IMR-90 (cell line): ENCODE measurements at regions not wholly inside any gene's neighbourhood (a gene's known extent, or its start where the extent isn't known, plus 50 kb on each side); places are given as distances from the start of the nearest gene placed in this dataset.

Experiments
- ATAC-seq: fragments of 200-7000 bp; cut with Tn5 transposase; 2 replicates; pipeline ENCODE4 v1.9.1; 2020; ENCODE audit warnings: low read depth, mild to moderate bottlenecking, moderate library complexity
- BruUV-seq: library from RNA; stranded (reverse); fragments of 400-500 nt; replicated peaks from 2 replicates; lab custom pipeline; 2021; lab: Mats Ljungman, UMichigan
- CTCF ChIA-PET: fragments of 300-600 bp; formaldehyde crosslinking; extraction: SDS; loops from one replicate; lab custom pipeline; 2021; ENCODE audit warnings: antibody characterized with exemption; lab: Yijun Ruan, JAX
- POLR2A ChIA-PET: fragments of 300-600 bp; sonication (Branson Sonifier 250); formaldehyde crosslinking; loops from one replicate; lab custom pipeline; 2022; ENCODE audit warnings: antibody characterized with exemption; ENCODE audit not compliant: unreplicated experiment; lab: Charles Lee
- DNase-seq: peaks from one replicate; pipeline ENCODE4 v3.0.0; 2013
- H2AFZ ChIP-seq: replicated peaks from 2 replicates; pipeline ENCODE3; 2013; ENCODE audit warnings: low read length, mild to moderate bottlenecking; ENCODE audit not compliant: poor library complexity
- H2AK5ac ChIP-seq: 2 replicates; pipeline ENCODE4 v1.6.1; 2013; ENCODE audit warnings: low read depth, low read length, inconsistent platforms
- H2AK9ac ChIP-seq: replicated peaks from 2 replicates; pipeline ENCODE3; 2013; ENCODE audit warnings: mild to moderate bottlenecking, low read depth, low read length, moderate library complexity; ENCODE audit not compliant: poor library complexity
- H2BK120ac ChIP-seq: 2 replicates; pipeline ENCODE4 v1.6.1; 2013; ENCODE audit warnings: low read depth, low read length, inconsistent platforms
- H2BK15ac ChIP-seq: 3 replicates; pipeline ENCODE4 v1.6.1; 2013; ENCODE audit warnings: low read depth, low read length, inconsistent platforms
- H2BK20ac ChIP-seq: 2 replicates; pipeline ENCODE4 v1.6.1; 2013; ENCODE audit warnings: low read depth, mild to moderate bottlenecking, inconsistent platforms, low read length, moderate library complexity
- H2BK5ac ChIP-seq: 2 replicates; pipeline ENCODE4 v1.6.1; 2013; ENCODE audit warnings: mild to moderate bottlenecking, low read depth, low read length, inconsistent platforms; ENCODE audit not compliant: poor library complexity, severe bottlenecking
- H3K14ac ChIP-seq: replicated peaks from 2 replicates; pipeline ENCODE4 v1.6.1; 2013; ENCODE audit warnings: low read depth, low read length, inconsistent platforms
- H3K18ac ChIP-seq: 2 replicates; pipeline ENCODE4 v1.6.1; 2013; ENCODE audit warnings: low read depth, low read length, control low read depth
- H3K23ac ChIP-seq: 2 replicates; pipeline ENCODE4 v1.6.1; 2013; ENCODE audit warnings: low read depth, low read length, inconsistent platforms
- H3K27ac ChIP-seq: 2 replicates; pipeline ENCODE4 v1.5.1; 2013; ENCODE audit warnings: mild to moderate bottlenecking, control low read depth, low read length; ENCODE audit not compliant: insufficient read depth
- H3K27me3 ChIP-seq: 2 replicates; pipeline ENCODE4 v1.6.1; 2013; ENCODE audit warnings: low read length; ENCODE audit not compliant: control insufficient read depth, insufficient read depth
- H3K36me3 ChIP-seq: 2 replicates; pipeline ENCODE4 v1.6.1; 2013; ENCODE audit warnings: low read length, mixed read lengths; ENCODE audit not compliant: control insufficient read depth, insufficient read depth
- H3K4ac ChIP-seq: 2 replicates; pipeline ENCODE4 v1.6.1; 2013; ENCODE audit warnings: low read depth, low read length, inconsistent platforms
- H3K4me1 ChIP-seq: 2 replicates; pipeline ENCODE4 v1.6.1; 2013; ENCODE audit warnings: low read length, mixed read lengths; ENCODE audit not compliant: control insufficient read depth, insufficient read depth
- H3K4me2 ChIP-seq: 2 replicates; pipeline ENCODE4 v1.6.1; 2013; ENCODE audit warnings: low read depth, mild to moderate bottlenecking, control low read depth, low read length, moderate library complexity
- H3K4me3 ChIP-seq: 2 replicates; pipeline ENCODE4 v1.5.1; 2013; ENCODE audit warnings: low read depth, mild to moderate bottlenecking, control low read depth, low read length, moderate library complexity; ENCODE audit not compliant: insufficient read depth
- H3K56ac ChIP-seq: 2 replicates; pipeline ENCODE4 v1.6.1; 2013; ENCODE audit warnings: low read length, inconsistent platforms; ENCODE audit not compliant: insufficient read depth; ENCODE audit errors: extremely low read depth
- H3K79me1 ChIP-seq, 2 experiments: 2 replicates each; pipeline ENCODE4 v1.6.1; 2013; ENCODE audit warnings: low read length in 2 of 2, inconsistent platforms in 1 of 2, low read depth in 1 of 2
- H3K9ac ChIP-seq: 2 replicates; pipeline ENCODE4 v1.6.1; 2013; ENCODE audit warnings: low read depth, low read length, control low read depth
- H3K9me1 ChIP-seq: 2 replicates; pipeline ENCODE4 v1.6.1; 2013; ENCODE audit warnings: low read length, inconsistent platforms; ENCODE audit not compliant: insufficient read depth
- H3K9me3 ChIP-seq: 2 replicates; pipeline ENCODE4 v1.6.1; 2013; ENCODE audit warnings: low read length; ENCODE audit not compliant: control insufficient read depth, insufficient read depth
- H4K20me1 ChIP-seq: 2 replicates; pipeline ENCODE4 v1.6.1; 2013; ENCODE audit warnings: low read length, inconsistent platforms; ENCODE audit not compliant: insufficient read depth
- H4K5ac ChIP-seq: 2 replicates; pipeline ENCODE4 v1.6.1; 2013; ENCODE audit warnings: mild to moderate bottlenecking, low read depth, low read length, control low read depth
- H4K8ac ChIP-seq, 2 experiments: 2 replicates each; pipeline ENCODE4 v1.6.1; 2013; ENCODE audit warnings: low read depth in 2 of 2, low read length in 2 of 2, control low read depth in 1 of 2, inconsistent platforms in 1 of 2
- H4K91ac ChIP-seq: 2 replicates; pipeline ENCODE4 v1.6.1; 2013; ENCODE audit warnings: low read depth, low read length, inconsistent platforms; ENCODE audit not compliant: insufficient read depth
- BHLHE40 ChIP-seq: fragments of 150-350 bp; IDR thresholded peaks from 2 replicates; pipeline ENCODE4 v1.6.1; 2016; ENCODE audit warnings: mild to moderate bottlenecking, low read depth, low read length
- CEBPB ChIP-seq: IDR thresholded peaks from 2 replicates; pipeline ENCODE4 v1.6.1; 2012; ENCODE audit warnings: low read depth, low read length, improper control_type of control experiment
- ELK1 ChIP-seq: fragments of 150-350 bp; IDR thresholded peaks from 2 replicates; pipeline ENCODE4 v1.6.1; 2016; ENCODE audit warnings: low read depth, mild to moderate bottlenecking, low read length, moderate library complexity, borderline replicate concordance
- MXI1 ChIP-seq: IDR thresholded peaks from 2 replicates; pipeline ENCODE4 v1.6.1; 2012; ENCODE audit warnings: low read depth, mild to moderate bottlenecking, low read length, moderate library complexity, borderline replicate concordance
- NFE2L2 ChIP-seq: fragments of 150-350 bp; IDR thresholded peaks from 2 replicates; pipeline ENCODE4 v1.6.1; 2016; ENCODE audit warnings: low read depth, mild to moderate bottlenecking, low read length
- POLR2A ChIP-seq: IDR thresholded peaks from 2 replicates; pipeline ENCODE4 v1.6.1; 2012; ENCODE audit warnings: mild to moderate bottlenecking, low read depth, low read length
- RCOR1 ChIP-seq: IDR thresholded peaks from 2 replicates; pipeline ENCODE4 v1.6.1; 2012; ENCODE audit warnings: mild to moderate bottlenecking, low read length, improper control_type of control experiment; ENCODE audit not compliant: insufficient replicate concordance
- USF2 ChIP-seq: fragments of 150-350 bp; IDR thresholded peaks from 2 replicates; pipeline ENCODE4 v1.6.1; 2017; ENCODE audit warnings: mild to moderate bottlenecking, antibody characterized with exemption, low read length, low read depth
- WGBS, 2 experiments: methylation state at CpG; one replicate each; pipeline versions ENCODE4 v1.1.5 to v1.1.7; 2013; ENCODE audit warnings: missing lambda C conversion rate in 2 of 2; ENCODE audit not compliant: insufficient read length in 1 of 2; ENCODE audit errors: extremely low coverage in 2 of 2; 5-methylcytosine and 5-hydroxymethylcytosine counted together
- dilution Hi-C: fragments of 300-500 bp; cut with HindIII; formaldehyde crosslinking; loops from one replicate; pipeline ENCODE4 v1.14.3; 2018; ENCODE audit warnings: low sequenced_read_pairs; ENCODE audit not compliant: unreplicated experiment
- in situ Hi-C: fragments of 300-500 bp; cut with MboI; formaldehyde crosslinking; loops from 3 replicates; pipeline ENCODE4 v1.14.3; 2019; ENCODE audit warnings: low sequenced_read_pairs, inconsistent platforms, mixed read lengths
- intact Hi-C: fragments of 100-400 bp; cut with micrococcal nuclease; formaldehyde crosslinking; loops from 2 replicates; pipeline ENCODE4 v1.10.0; 2022

GRCh38 chr7:97512441-97513207 is 219.3 kb upstream of the TAC1 start:
- H3K36me3 ChIP-seq: no peaks in the 10 kb centered on the region
- no peak overlapping the region for H3K18ac ChIP-seq
- H3K4me2 ChIP-seq: no peak overlapping the region
- CTCF ChIA-PET: no interaction called here
- intact Hi-C loops: no loop called here
- peaks cover 2% of the 10 kb centered on the region; the same call in 1 of the 2 replicates for H3K9me3 ChIP-seq
- no peaks in the 10 kb centered on the region for H3K79me1 ChIP-seq
- ATAC-seq (no peak), DNase-seq (no peak)
- H4K91ac ChIP-seq: no peak overlapping the region
- TF ChIP-seq ELK1: no peak
- no peak for TF ChIP-seq MXI1
- no peak for TF ChIP-seq USF2
- no peak for TF ChIP-seq BHLHE40
- TF ChIP-seq POLR2A: no peak
- TF ChIP-seq RCOR1: no peak
- TF ChIP-seq NFE2L2: 0 out of 2 replicates have a peak, but pooled peaks have one; percentile 28
- no peak for TF ChIP-seq CEBPB
- H3K4me3 ChIP-seq: no peak overlapping the region
- no peak overlapping the region for H2AFZ ChIP-seq
- in situ Hi-C loops: no loop called here
- H2BK120ac ChIP-seq: no peak overlapping the region
- no peak overlapping the region for H2BK15ac ChIP-seq
- H3K9me1 ChIP-seq: no peaks in the 10 kb centered on the region
- H4K20me1 ChIP-seq: no peaks in the 10 kb centered on the region
- no peak overlapping the region for H2AK9ac ChIP-seq
- H3K56ac ChIP-seq: no peak overlapping the region
- no peak overlapping the region for H3K14ac ChIP-seq
- H3K4ac ChIP-seq: no peak overlapping the region
- H4K8ac ChIP-seq: no peak overlapping the region
- no peak overlapping the region for H3K9ac ChIP-seq
- no peak overlapping the region for H3K27ac ChIP-seq
- H2BK20ac ChIP-seq: no peak overlapping the region
- H2BK5ac ChIP-seq: no peak overlapping the region
- H3K23ac ChIP-seq: no peak overlapping the region
- no TSS peak for BruUV-seq
- no peaks in the 10 kb centered on the region for H3K27me3 ChIP-seq
- no CpG with 5 or more reads among the region's 3 CpGs for WGBS, 2 experiments
- no peak overlapping the region for H2AK5ac ChIP-seq
- H4K5ac ChIP-seq: no peak overlapping the region
- POLR2A ChIA-PET: no interaction called here
- no peaks in the 10 kb centered on the region for H3K4me1 ChIP-seq
- dilution Hi-C loops: no loop called here
